Kidney (tissue), 13 donors: ENCODE measurements at regions not wholly inside any gene's neighbourhood (a gene's known extent, or its start where the extent isn't known, plus 50 kb on each side); places are given as distances from the start of the nearest gene placed in this dataset.

Experiments
- DNase-seq, 5 donors: peaks; one replicate each; pipeline ENCODE4 v3.0.0-alpha.2; 2013 to 2020
- FAIRE-seq: peaks from 2 replicates; lab custom pipeline; 2012; peaks lifted over from hg19 to GRCh38; lab: Jason Lieb, UNC
- H3K27ac ChIP-seq, 2 donors: one replicate each; pipeline ENCODE4 v1.7.0; 2013; ENCODE audit warnings: low read depth in 2 of 2, low read length in 2 of 2, inconsistent platforms in 1 of 2
- H3K27me3 ChIP-seq: one replicate; pipeline ENCODE4 v1.7.1; 2013; ENCODE audit warnings: low read length, inconsistent platforms; ENCODE audit not compliant: control insufficient read depth, insufficient read depth
- H3K36me3 ChIP-seq, 3 donors: one replicate each; pipeline versions ENCODE4 v1.7.0 to v1.7.1; 2013; ENCODE audit warnings: low read length in 3 of 3, control low read depth in 1 of 3, inconsistent platforms in 1 of 3; ENCODE audit not compliant: insufficient read depth in 3 of 3, control insufficient read depth in 2 of 3
- H3K4me1 ChIP-seq, 3 donors: one replicate each; pipeline versions ENCODE4 v1.7.0 to v1.7.1; 2013; ENCODE audit warnings: low read length in 3 of 3, inconsistent platforms in 1 of 3, low read depth in 1 of 3; ENCODE audit not compliant: control insufficient read depth in 2 of 3, insufficient read depth in 2 of 3
- H3K4me3 ChIP-seq, 3 donors: one replicate each; pipeline versions ENCODE4 v1.7.0 to v1.8.1; 2013; ENCODE audit warnings: low read length in 3 of 3, control low read depth in 1 of 3, inconsistent platforms in 1 of 3
- H3K9ac ChIP-seq, 3 donors: one replicate each; pipeline versions ENCODE4 v1.7.0 to v1.7.1; 2013; ENCODE audit warnings: low read length in 3 of 3, control low read depth in 1 of 3, inconsistent platforms in 1 of 3
- H3K9me3 ChIP-seq, 3 donors: one replicate each; pipeline versions ENCODE4 v1.7.0 to v1.7.1; 2013; ENCODE audit warnings: low read length in 3 of 3, control low read depth in 1 of 3, inconsistent platforms in 1 of 3; ENCODE audit not compliant: control insufficient read depth in 2 of 3, insufficient read depth in 1 of 3
- intact Hi-C: fragments of 100-400 bp; cut with DNase I; formaldehyde crosslinking; loops from one replicate; pipeline ENCODE4 v1.11.1; 2022
- TF ChIP-seq, protein P1 (sequence below): IDR thresholded peaks from 3 replicates; pipeline ENCODE4 v1.5.1; 2012; ENCODE audit warnings: mild to moderate bottlenecking, moderate library complexity, borderline replicate concordance; ENCODE audit not compliant: insufficient read depth; ENCODE audit errors: extremely low read depth
- donor health status: control.
- donor health status: control.
- donor health status: control.
- donor health status: control.
- donor health status: control.
- donor health status: DM: yes; HTN: yes; CAD: no.
- donor health status: Normal renal cell carcinoma (clear cell type).

DNA sequence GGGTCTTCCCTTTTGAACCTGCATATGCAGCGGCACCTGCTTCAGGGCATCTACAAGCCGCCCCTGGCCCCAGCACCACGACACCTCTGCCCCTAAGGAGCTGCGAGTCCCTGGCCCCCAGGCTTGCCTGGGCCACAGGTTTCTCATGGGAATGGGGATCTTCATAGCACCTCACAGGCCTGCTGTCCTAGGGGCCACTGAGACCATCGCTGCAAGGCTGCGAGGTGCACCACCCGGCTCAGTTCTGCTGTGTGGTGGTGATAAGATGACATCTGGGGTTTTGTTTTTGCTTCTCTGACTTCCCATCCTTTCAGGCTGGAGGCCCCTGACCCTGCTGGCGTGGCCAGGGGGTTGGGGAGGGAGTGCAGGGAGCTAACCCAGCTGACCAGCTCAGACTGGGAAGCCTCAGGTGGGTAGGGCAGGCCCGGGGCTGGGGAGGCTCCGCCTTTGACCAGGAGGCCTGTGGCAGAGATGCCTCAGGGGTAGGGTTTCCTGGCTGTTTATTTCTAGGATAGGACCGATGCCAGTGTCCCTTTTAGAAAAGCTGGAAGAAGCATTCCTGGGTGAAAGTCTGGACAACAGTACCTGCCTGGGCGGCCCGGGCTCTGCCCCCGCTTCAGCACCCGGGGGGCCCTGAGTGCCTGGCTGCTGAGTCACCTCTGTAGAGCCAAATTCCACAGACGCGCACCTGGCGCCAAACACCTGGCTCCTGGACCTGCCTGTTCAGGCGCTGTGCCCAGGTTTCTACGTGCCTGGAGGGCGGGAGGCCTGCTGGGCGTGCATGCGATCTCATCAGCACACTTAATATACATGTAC, 264.7 kb downstream of the DLL1 start:
- TF ChIP-seq, protein P1, sequence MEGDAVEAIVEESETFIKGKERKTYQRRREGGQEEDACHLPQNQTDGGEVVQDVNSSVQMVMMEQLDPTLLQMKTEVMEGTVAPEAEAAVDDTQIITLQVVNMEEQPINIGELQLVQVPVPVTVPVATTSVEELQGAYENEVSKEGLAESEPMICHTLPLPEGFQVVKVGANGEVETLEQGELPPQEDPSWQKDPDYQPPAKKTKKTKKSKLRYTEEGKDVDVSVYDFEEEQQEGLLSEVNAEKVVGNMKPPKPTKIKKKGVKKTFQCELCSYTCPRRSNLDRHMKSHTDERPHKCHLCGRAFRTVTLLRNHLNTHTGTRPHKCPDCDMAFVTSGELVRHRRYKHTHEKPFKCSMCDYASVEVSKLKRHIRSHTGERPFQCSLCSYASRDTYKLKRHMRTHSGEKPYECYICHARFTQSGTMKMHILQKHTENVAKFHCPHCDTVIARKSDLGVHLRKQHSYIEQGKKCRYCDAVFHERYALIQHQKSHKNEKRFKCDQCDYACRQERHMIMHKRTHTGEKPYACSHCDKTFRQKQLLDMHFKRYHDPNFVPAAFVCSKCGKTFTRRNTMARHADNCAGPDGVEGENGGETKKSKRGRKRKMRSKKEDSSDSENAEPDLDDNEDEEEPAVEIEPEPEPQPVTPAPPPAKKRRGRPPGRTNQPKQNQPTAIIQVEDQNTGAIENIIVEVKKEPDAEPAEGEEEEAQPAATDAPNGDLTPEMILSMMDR, result no peak
- Histone ChIP-seq H3K36me3 (no peaks in the 10 kb centered on the region), H3K4me1 (no peaks in the 10 kb centered on the region), H3K27me3 (no peaks in the 10 kb centered on the region), H3K4me3 (no peak overlapping the region), H3K9me3 (no peaks in the 10 kb centered on the region), H3K9ac (no peak overlapping the region), H3K27ac (no peak overlapping the region)
- intact Hi-C loops, result no loop called here
- FAIRE-seq (no peak), DNase-seq (peak; percentile 66 to 96 (median 71))

DNA sequence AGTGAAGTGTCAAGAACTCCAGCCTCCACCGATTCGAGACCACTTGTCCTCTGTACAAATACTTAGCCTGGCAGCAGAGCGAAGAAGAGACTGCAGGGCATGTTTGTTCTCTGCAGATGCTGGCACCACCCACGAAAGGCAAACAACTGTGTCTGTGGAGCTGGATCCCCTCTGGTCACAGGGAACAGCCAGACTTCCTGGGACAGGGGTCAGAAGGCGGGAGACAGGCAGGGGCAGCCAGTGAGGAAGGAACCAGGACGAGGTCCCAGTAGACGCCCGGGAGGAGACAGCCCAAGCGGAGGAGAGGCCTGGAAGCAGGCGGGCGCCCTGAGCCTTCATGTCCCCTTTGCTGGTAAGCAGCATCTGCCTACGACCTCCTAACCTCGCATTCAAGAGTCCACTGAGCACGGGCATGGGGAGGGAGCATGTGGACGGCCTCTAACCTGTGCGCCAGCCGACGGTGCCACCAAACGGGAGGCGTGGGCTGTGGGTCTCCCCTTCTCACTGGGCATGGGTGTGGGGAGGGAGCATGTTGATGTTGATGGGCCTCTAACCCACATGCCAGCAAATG, 265.5 kb downstream of the DLL1 start:
- intact Hi-C loops, result no loop called here
- Histone ChIP-seq H3K27ac (no peak overlapping the region), H3K36me3 (no peaks in the 10 kb centered on the region), H3K27me3 (no peaks in the 10 kb centered on the region), H3K9me3 (no peaks in the 10 kb centered on the region), H3K4me1 (no peaks in the 10 kb centered on the region), H3K9ac (no peak overlapping the region), H3K4me3 (no peak overlapping the region)
- TF ChIP-seq, protein P1, result no peak
- FAIRE-seq (no peak), DNase-seq (peak in 1 of 5 donors; percentile 26)

DNA sequence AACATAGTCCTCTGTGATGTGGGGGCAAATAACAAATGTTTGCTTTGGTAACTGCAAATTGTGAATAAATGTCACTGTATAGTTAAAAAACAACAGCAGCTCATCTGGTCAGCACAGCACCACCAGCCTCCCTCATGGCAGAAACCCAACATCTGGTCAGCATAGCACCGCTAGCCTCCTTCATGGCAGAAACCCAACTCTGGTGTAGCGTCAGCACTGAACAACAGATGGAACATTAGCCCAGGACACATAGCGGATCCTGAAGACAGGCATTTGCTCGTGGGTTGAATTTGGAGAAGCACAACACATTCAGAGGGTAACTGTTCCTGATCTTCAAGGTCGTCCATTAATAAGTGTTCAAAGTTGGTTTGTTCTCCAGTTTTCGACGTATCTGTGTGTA, 265.9 kb downstream of the DLL1 start:
- Histone ChIP-seq H3K27ac (no peak overlapping the region), H3K36me3 (no peaks in the 10 kb centered on the region), H3K4me1 (no peaks in the 10 kb centered on the region), H3K9me3 (no peaks in the 10 kb centered on the region), H3K9ac (no peak overlapping the region), H3K27me3 (no peaks in the 10 kb centered on the region), H3K4me3 (no peak overlapping the region)
- TF ChIP-seq, protein P1, result no peak
- intact Hi-C loops, result no loop called here
- DNase-seq (peak in 3 of 5 donors; percentile 31 to 79 (median 42)), FAIRE-seq (no peak)
